DOHH2 (cell line): ENCODE measurements at regions not wholly inside any gene's neighbourhood (a gene's known extent, or its start where the extent isn't known, plus 50 kb on each side); places are given as distances from the start of the nearest gene placed in this dataset.

Source experiments
- H3F3A ChIP-seq: fragments of 200-600 bp; sonication (generic), shearing (Covaris generic); 2 replicates; pipeline ENCODE4 v1.6.0; 2016; ENCODE audit warnings: antibody characterized with exemption, mild to moderate bottlenecking; ENCODE audit not compliant: control insufficient read depth, insufficient read depth
- H3K27ac ChIP-seq: fragments of 200-600 bp; sonication (generic); 2 replicates; pipeline ENCODE4 v1.5.1; 2014; ENCODE audit warnings: low read depth, mild to moderate bottlenecking, low read length, moderate library complexity
- H3K27me3 ChIP-seq: fragments of 200-600 bp; sonication (generic); 2 replicates; pipeline ENCODE4 v1.6.1; 2014; ENCODE audit warnings: mild to moderate bottlenecking, low read length, mixed read lengths; ENCODE audit not compliant: control insufficient read depth
- H3K36me3 ChIP-seq: fragments of 200-600 bp; sonication (generic); 2 replicates; pipeline ENCODE4 v1.6.1; 2014; ENCODE audit warnings: mild to moderate bottlenecking, low read length, moderate library complexity, mixed read lengths; ENCODE audit not compliant: control insufficient read depth
- H3K4me1 ChIP-seq: fragments of 200-600 bp; sonication (generic); 2 replicates; pipeline ENCODE4 v1.6.1; 2014; ENCODE audit warnings: mild to moderate bottlenecking, low read length, mixed read lengths; ENCODE audit not compliant: control insufficient read depth
- H3K4me2 ChIP-seq: fragments of 200-600 bp; sonication (generic); 2 replicates; pipeline ENCODE4 v1.6.0; 2014; ENCODE audit warnings: mild to moderate bottlenecking, low read length, moderate library complexity
- H3K4me3 ChIP-seq: fragments of 200-600 bp; sonication (generic); 2 replicates; pipeline ENCODE4 v1.5.1; 2014; ENCODE audit warnings: mild to moderate bottlenecking, low read length, mixed read lengths
- H3K79me2 ChIP-seq: fragments of 200-600 bp; sonication (generic); 2 replicates; pipeline ENCODE4 v1.6.1; 2014; ENCODE audit warnings: mild to moderate bottlenecking, low read length, mixed read lengths; ENCODE audit not compliant: control insufficient read depth
- H3K9me2 ChIP-seq: fragments of 200-600 bp; sonication (generic); replicated peaks from 2 replicates; pipeline ENCODE4 v1.6.1; 2014; ENCODE audit warnings: mild to moderate bottlenecking, low read length, mixed read lengths; ENCODE audit not compliant: control insufficient read depth
- H3K9me3 ChIP-seq: fragments of 200-600 bp; sonication (generic); 2 replicates; pipeline ENCODE4 v1.6.1; 2014; ENCODE audit warnings: antibody characterized with exemption, low read length, mixed read lengths; ENCODE audit not compliant: control insufficient read depth, insufficient read depth
- H4K20me1 ChIP-seq: fragments of 200-600 bp; sonication (generic); 2 replicates; pipeline ENCODE4 v1.6.0; 2014; ENCODE audit warnings: low read depth, mild to moderate bottlenecking, antibody characterized with exemption, low read length, moderate library complexity; ENCODE audit not compliant: control insufficient read depth, insufficient read depth
- EZH2phosphoT487 ChIP-seq: fragments of 200-600 bp; sonication (generic); IDR thresholded peaks from 2 replicates; pipeline ENCODE4 v1.6.1; 2017; ENCODE audit warnings: borderline replicate concordance, mild to moderate bottlenecking, antibody characterized with exemption, low read length, moderate library complexity, mixed read lengths
- TF ChIP-seq, protein P1 (sequence below): fragments of 200-600 bp; sonication (generic); IDR thresholded peaks from one replicate; pipeline ENCODE4 v1.5.1; 2014; ENCODE audit warnings: antibody characterized with exemption, mild to moderate bottlenecking, low read depth, low read length; ENCODE audit not compliant: poor library complexity, severe bottlenecking

DNA sequence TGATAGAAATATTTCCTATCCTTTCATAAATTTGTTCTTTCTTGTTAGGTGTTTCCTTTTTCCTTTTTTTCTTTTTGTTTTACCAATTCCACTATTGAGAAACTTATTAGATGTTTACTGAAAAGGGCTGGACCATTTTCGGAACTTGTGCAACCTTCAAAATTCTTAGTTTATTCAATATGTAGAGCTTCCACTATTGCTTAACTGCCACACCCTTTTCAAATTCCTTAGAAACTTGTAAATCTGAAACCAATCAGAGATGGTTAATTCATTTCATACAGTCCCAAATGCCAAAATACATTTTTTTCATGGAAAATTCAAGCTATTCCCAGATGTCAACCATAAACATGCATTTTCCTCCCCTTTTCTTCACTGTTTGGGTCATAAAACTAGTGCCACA is 66.1 kb upstream of the SLC39A8 start:
- Histone ChIP-seq H3F3A (no peaks in the 10 kb centered on the region), H3K27ac (no peak overlapping the region), H4K20me1 (no peaks in the 10 kb centered on the region), H3K9me3 (no peaks in the 10 kb centered on the region), H3K27me3 (no peaks in the 10 kb centered on the region), H3K4me1 (no peaks in the 10 kb centered on the region), H3K4me2 (no peak overlapping the region), H3K79me2 (no peaks in the 10 kb centered on the region), H3K36me3 (no peaks in the 10 kb centered on the region), H3K4me3 (no peak overlapping the region), H3K9me2 (no peaks in the 10 kb centered on the region)
- TF ChIP-seq EZH2phosphoT487 = no peak

DNA sequence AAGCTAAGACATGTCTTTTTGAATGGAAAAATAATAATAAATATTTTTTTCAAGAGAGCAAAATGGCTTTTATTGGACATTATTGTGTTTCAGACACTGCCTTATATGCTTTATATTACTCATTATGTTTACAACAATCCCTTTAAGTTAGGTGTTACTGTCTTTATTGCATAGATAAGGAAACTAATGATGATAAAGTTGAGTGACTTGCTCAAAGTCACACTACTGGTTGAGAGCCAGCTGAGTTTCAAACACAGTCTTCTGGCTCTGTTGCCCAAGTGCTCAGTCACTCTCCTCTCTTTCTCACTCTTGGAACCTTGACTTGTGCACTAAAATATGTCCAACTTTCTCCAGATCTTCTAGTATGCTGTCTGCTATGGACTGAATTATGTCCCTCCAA is 71.5 kb upstream of the SLC39A8 start:
- H3K27ac ChIP-seq = no peak overlapping the region
- no peak overlapping the region for H3K4me3 ChIP-seq
- H4K20me1 ChIP-seq = no peaks in the 10 kb centered on the region
- H3K36me3 ChIP-seq = no peaks in the 10 kb centered on the region
- TF ChIP-seq, protein P1, sequence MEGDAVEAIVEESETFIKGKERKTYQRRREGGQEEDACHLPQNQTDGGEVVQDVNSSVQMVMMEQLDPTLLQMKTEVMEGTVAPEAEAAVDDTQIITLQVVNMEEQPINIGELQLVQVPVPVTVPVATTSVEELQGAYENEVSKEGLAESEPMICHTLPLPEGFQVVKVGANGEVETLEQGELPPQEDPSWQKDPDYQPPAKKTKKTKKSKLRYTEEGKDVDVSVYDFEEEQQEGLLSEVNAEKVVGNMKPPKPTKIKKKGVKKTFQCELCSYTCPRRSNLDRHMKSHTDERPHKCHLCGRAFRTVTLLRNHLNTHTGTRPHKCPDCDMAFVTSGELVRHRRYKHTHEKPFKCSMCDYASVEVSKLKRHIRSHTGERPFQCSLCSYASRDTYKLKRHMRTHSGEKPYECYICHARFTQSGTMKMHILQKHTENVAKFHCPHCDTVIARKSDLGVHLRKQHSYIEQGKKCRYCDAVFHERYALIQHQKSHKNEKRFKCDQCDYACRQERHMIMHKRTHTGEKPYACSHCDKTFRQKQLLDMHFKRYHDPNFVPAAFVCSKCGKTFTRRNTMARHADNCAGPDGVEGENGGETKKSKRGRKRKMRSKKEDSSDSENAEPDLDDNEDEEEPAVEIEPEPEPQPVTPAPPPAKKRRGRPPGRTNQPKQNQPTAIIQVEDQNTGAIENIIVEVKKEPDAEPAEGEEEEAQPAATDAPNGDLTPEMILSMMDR = no peak
- no peak for TF ChIP-seq EZH2phosphoT487
- H3K9me2 ChIP-seq = no peaks in the 10 kb centered on the region
- H3K79me2 ChIP-seq = no peaks in the 10 kb centered on the region
- no peaks in the 10 kb centered on the region for H3K4me1 ChIP-seq
- no peak overlapping the region for H3K4me2 ChIP-seq
- H3K9me3 ChIP-seq = no peaks in the 10 kb centered on the region
- no peaks in the 10 kb centered on the region for H3K27me3 ChIP-seq
- no peaks in the 10 kb centered on the region for H3F3A ChIP-seq

DNA sequence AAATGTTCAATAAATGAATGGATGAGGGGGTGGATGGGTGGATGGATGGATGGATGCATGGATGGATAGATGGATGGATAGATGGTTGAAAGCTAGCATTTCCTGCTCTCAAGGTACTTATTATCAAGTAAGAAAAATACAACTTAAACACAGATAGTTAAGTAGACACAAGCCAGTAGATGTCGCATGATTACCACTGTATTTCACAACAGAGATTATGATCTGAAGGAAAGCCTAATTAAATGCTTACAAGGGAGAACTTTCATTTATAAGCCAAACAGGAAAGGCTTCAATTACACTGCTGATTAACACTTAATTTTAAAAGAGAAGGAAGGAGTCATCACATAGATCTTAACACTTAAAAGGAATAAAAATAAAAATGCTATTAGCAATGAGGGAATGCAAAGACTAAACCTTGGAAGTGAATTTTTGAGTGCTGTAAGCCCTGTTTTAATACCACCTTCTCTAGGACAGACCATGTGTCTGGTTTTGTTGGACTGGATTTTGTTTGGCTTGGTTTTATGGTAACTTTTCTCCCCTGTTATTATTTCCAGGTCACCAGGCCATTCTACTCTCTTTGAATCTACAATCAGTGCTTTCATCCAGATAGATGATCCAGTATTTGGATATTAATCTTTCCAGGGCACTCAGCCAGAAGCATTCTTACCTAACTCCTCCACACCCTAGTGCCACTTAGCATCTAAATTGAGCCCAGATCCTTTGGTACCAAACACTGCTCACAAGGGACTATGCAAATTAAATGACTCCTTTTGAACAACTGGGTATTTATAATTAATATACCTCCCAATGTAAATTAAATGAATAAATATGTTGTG is 75.5 kb upstream of the SLC39A8 start:
- Histone ChIP-seq H3K4me2 (no peak overlapping the region), H3K36me3 (no peaks in the 10 kb centered on the region), H3K9me2 (no peaks in the 10 kb centered on the region), H3K27ac (no peak overlapping the region), H3F3A (no peaks in the 10 kb centered on the region), H3K4me1 (no peaks in the 10 kb centered on the region), H3K27me3 (no peaks in the 10 kb centered on the region), H3K4me3 (no peak overlapping the region), H4K20me1 (no peaks in the 10 kb centered on the region), H3K79me2 (no peaks in the 10 kb centered on the region), H3K9me3 (no peaks in the 10 kb centered on the region)
- TF ChIP-seq, protein P1 = no peak
- no peak for TF ChIP-seq EZH2phosphoT487

DNA sequence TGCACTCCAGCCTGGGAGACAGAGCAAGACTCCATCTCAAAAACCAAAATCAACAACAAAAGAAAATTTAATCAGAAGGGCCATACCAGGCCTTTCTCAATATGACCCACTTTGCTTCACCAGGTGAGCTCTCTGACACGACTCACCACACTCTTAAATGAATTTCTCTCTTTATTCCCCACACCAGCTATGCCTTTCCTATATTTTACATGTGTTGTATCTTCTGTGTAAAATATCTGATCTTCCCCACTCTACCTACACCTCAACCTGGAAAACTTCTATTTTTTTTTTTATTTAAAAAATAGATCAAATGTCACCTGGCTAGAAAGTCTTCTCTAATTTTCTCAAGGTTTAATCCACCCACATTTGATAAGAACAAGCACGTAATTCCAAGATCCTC is 77.6 kb upstream of the SLC39A8 start:
- H3K36me3 ChIP-seq = no peaks in the 10 kb centered on the region
- TF ChIP-seq, protein P1 = no peak
- TF ChIP-seq EZH2phosphoT487 = no peak
- H3K9me2 ChIP-seq = no peaks in the 10 kb centered on the region
- H3K27ac ChIP-seq = no peak overlapping the region
- no peaks in the 10 kb centered on the region for H3K27me3 ChIP-seq
- H3K9me3 ChIP-seq = no peaks in the 10 kb centered on the region
- no peaks in the 10 kb centered on the region for H3F3A ChIP-seq
- H3K4me3 ChIP-seq = no peak overlapping the region
- no peaks in the 10 kb centered on the region for H3K79me2 ChIP-seq
- no peaks in the 10 kb centered on the region for H3K4me1 ChIP-seq
- H4K20me1 ChIP-seq = no peaks in the 10 kb centered on the region
- no peak overlapping the region for H3K4me2 ChIP-seq
